Mesodermal cell (in vitro differentiated cells): ENCODE measurements at regions not wholly inside any gene's neighbourhood (a gene's known extent, or its start where the extent isn't known, plus 50 kb on each side); places are given as distances from the start of the nearest gene placed in this dataset.

Experiments used
- H3K27ac ChIP-seq: 2 replicates; pipeline ENCODE4 v1.7.0; 2013; ENCODE audit warnings: mild to moderate bottlenecking, low read depth, low read length, moderate library complexity; ENCODE audit not compliant: severe bottlenecking
- H3K36me3 ChIP-seq: 2 replicates; pipeline ENCODE4 v1.7.1; 2013; ENCODE audit warnings: mild to moderate bottlenecking, low read length, moderate library complexity; ENCODE audit not compliant: control insufficient read depth, insufficient read depth
- H3K4me1 ChIP-seq: one replicate; pipeline ENCODE4 v1.7.1; 2013; ENCODE audit warnings: mild to moderate bottlenecking, low read length; ENCODE audit not compliant: insufficient read depth, control insufficient read depth, poor library complexity, severe bottlenecking
- H3K4me3 ChIP-seq: 2 replicates; pipeline ENCODE4 v1.7.0; 2013; ENCODE audit warnings: low read length, control low read depth, mild to moderate bottlenecking; ENCODE audit not compliant: insufficient read depth, poor library complexity, severe bottlenecking; ENCODE audit errors: extremely low read depth
- H3K9me3 ChIP-seq: 2 replicates; pipeline ENCODE4 v1.7.1; 2013; ENCODE audit warnings: mild to moderate bottlenecking, low read length, moderate library complexity; ENCODE audit not compliant: control insufficient read depth
- WGBS, 2 experiments: methylation state at CpG; one replicate each; pipeline ENCODE4 v1.1.5; 2013; ENCODE audit warnings: missing lambda C conversion rate in 2 of 2; ENCODE audit not compliant: insufficient coverage in 2 of 2; 5-methylcytosine and 5-hydroxymethylcytosine counted together

GRCh38 chr9:31335529-31336234 is 1048.8 kb upstream of the ACO1 start:
- Histone ChIP-seq H3K4me3 (no peak overlapping the region), H3K36me3 (no peaks in the 10 kb centered on the region), H3K27ac (no peak overlapping the region), H3K9me3 (no peaks in the 10 kb centered on the region), H3K4me1 (no peaks in the 10 kb centered on the region)
- 80 to 84% methylated on average over 1 to 2 of the region's 4 CpGs for WGBS, 2 experiments

- no CpG with 5 or more reads among the region's 1 CpG for WGBS, 2 experiments
- Histone ChIP-seq H3K27ac (no peak overlapping the region), H3K4me3 (no peak overlapping the region), H3K9me3 (no peaks in the 10 kb centered on the region), H3K36me3 (no peaks in the 10 kb centered on the region), H3K4me1 (no peaks in the 10 kb centered on the region)
Measured at GRCh38 chr9:31336386-31336785, 1048.1 kb upstream of the ACO1 start.

- Histone ChIP-seq H3K9me3 (no peaks in the 10 kb centered on the region), H3K4me1 (no peaks in the 10 kb centered on the region), H3K27ac (no peak overlapping the region), H3K36me3 (no peaks in the 10 kb centered on the region), H3K4me3 (no peak overlapping the region)
- no CpG with 5 or more reads among the region's 1 CpG for WGBS, 2 experiments
Measured at GRCh38 chr9:31336841-31337240, 1047.6 kb upstream of the ACO1 start.

GRCh38 chr9:31347082-31347617 is 1037.3 kb upstream of the ACO1 start:
- 85% methylated on average over 2 of the region's 6 CpGs; no CpG with 5 or more reads in 1 of the 2 experiments for WGBS, 2 experiments
- H3K36me3 ChIP-seq, result no peaks in the 10 kb centered on the region
- H3K4me3 ChIP-seq, result no peak overlapping the region
- H3K27ac ChIP-seq, result no peak overlapping the region
- no peaks in the 10 kb centered on the region for H3K9me3 ChIP-seq
- H3K4me1 ChIP-seq, result no peaks in the 10 kb centered on the region

- WGBS, 2 experiments, result 82 to 91% methylated on average over 2 to 3 of the region's 5 CpGs
- no peak overlapping the region for H3K4me3 ChIP-seq
- H3K4me1 ChIP-seq, result no peaks in the 10 kb centered on the region
- no peak overlapping the region for H3K27ac ChIP-seq
- no peaks in the 10 kb centered on the region for H3K9me3 ChIP-seq
- no peaks in the 10 kb centered on the region for H3K36me3 ChIP-seq
Measured at GRCh38 chr9:31355159-31355882, 1029.1 kb upstream of the ACO1 start.

GRCh38 chr9:31355965-31356364 is 1028.5 kb upstream of the ACO1 start:
- Histone ChIP-seq H3K27ac (no peak overlapping the region), H3K4me1 (no peaks in the 10 kb centered on the region), H3K9me3 (no peaks in the 10 kb centered on the region), H3K36me3 (no peaks in the 10 kb centered on the region), H3K4me3 (no peak overlapping the region)

- Histone ChIP-seq H3K4me3 (no peak overlapping the region), H3K36me3 (no peaks in the 10 kb centered on the region), H3K27ac (no peak overlapping the region), H3K4me1 (no peaks in the 10 kb centered on the region), H3K9me3 (no peaks in the 10 kb centered on the region)
Measured at GRCh38 chr9:31359071-31359470, 1025.4 kb upstream of the ACO1 start.

GRCh38 chr9:31364171-31364570 is 1020.3 kb upstream of the ACO1 start:
- 84 to 97% methylated on average over 5 of the region's 5 CpGs for WGBS, 2 experiments
- no peak overlapping the region for H3K27ac ChIP-seq
- no peak overlapping the region for H3K4me3 ChIP-seq
- no peaks in the 10 kb centered on the region for H3K36me3 ChIP-seq
- no peaks in the 10 kb centered on the region for H3K9me3 ChIP-seq
- no peaks in the 10 kb centered on the region for H3K4me1 ChIP-seq

- Histone ChIP-seq H3K9me3 (no peaks in the 10 kb centered on the region), H3K4me1 (no peaks in the 10 kb centered on the region), H3K36me3 (no peaks in the 10 kb centered on the region), H3K27ac (no peak overlapping the region), H3K4me3 (no peak overlapping the region)
- WGBS, 2 experiments, result 86 to 100% methylated on average over 1 to 2 of the region's 7 CpGs
Measured at GRCh38 chr9:31372799-31373587, 1011.5 kb upstream of the ACO1 start.

- no peaks in the 10 kb centered on the region for H3K4me1 ChIP-seq
- no peaks in the 10 kb centered on the region for H3K36me3 ChIP-seq
- H3K4me3 ChIP-seq, result no peak overlapping the region
- no peak overlapping the region for H3K27ac ChIP-seq
- H3K9me3 ChIP-seq, result no peaks in the 10 kb centered on the region
- WGBS, 2 experiments, result 88% methylated on average over 3 of the region's 4 CpGs; no CpG with 5 or more reads in 1 of the 2 experiments
Measured at GRCh38 chr9:31377358-31377757, 1007.1 kb upstream of the ACO1 start.
